Fibroblast of villous mesenchyme (primary cell): ENCODE measurements at regions not wholly inside any gene's neighbourhood (a gene's known extent, or its start where the extent isn't known, plus 50 kb on each side); places are given as distances from the start of the nearest gene placed in this dataset.

Source experiments
- DNase-seq: peaks from one replicate; pipeline ENCODE4 v3.0.0-alpha.2; 2010; ENCODE audit warnings: low read depth
- H3K4me3 ChIP-seq: 2 replicates; pipeline ENCODE4 v1.5.1; 2011; ENCODE audit warnings: low read depth, mild to moderate bottlenecking, low read length
- TF ChIP-seq, protein P1 (sequence below): IDR thresholded peaks from 2 replicates; pipeline ENCODE4 v1.5.1; 2012; ENCODE audit warnings: low read depth, mild to moderate bottlenecking, low read length; ENCODE audit not compliant: insufficient read depth

DNA sequence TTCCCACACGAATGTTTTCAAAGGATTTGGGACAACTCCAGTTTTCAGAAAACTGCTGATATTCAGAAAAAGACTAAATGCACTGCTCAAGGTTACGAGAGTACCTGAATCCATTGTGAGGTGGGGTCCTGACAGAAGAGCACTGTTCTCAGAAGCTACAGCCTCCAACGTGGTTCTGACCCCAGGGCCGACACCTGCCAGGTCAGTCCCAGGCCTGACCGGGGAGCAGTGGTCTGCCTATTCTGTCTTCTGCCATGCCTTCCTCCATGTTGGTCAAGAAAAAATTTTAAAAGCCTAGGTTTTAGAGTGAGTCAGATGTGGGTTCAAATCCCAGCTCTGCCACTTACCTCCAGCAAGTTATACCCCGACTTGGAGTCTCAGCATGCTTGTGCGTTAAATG is 212.3 kb downstream of the BCL11A start:
- TF ChIP-seq, protein P1, sequence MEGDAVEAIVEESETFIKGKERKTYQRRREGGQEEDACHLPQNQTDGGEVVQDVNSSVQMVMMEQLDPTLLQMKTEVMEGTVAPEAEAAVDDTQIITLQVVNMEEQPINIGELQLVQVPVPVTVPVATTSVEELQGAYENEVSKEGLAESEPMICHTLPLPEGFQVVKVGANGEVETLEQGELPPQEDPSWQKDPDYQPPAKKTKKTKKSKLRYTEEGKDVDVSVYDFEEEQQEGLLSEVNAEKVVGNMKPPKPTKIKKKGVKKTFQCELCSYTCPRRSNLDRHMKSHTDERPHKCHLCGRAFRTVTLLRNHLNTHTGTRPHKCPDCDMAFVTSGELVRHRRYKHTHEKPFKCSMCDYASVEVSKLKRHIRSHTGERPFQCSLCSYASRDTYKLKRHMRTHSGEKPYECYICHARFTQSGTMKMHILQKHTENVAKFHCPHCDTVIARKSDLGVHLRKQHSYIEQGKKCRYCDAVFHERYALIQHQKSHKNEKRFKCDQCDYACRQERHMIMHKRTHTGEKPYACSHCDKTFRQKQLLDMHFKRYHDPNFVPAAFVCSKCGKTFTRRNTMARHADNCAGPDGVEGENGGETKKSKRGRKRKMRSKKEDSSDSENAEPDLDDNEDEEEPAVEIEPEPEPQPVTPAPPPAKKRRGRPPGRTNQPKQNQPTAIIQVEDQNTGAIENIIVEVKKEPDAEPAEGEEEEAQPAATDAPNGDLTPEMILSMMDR = no peak
- no peak overlapping the region for H3K4me3 ChIP-seq

DNA sequence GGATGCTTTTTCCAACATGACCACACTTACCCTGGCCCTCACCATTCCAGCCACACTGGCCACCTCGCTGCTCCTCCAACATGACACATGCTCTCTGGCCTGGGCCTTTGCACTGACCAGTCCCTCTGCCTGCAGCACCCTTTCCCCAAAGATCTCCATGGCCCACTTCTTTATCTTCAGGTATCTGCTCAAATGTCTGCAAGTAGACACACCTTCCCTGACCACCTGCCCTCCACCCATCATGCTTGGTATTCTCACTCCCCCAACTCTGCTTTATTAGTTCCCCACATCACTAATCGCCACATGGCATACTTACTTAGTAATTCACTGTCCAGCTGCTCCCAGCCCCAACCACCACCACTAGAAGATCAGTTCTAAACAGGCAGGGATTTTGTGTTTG is 214.2 kb downstream of the BCL11A start:
- TF ChIP-seq, protein P1 = no peak
- H3K4me3 ChIP-seq = no peak overlapping the region
- no peak for DNase-seq

More for the DNA sequence above, 212.3 kb downstream of the BCL11A start:
- DNase-seq = no peak

DNA sequence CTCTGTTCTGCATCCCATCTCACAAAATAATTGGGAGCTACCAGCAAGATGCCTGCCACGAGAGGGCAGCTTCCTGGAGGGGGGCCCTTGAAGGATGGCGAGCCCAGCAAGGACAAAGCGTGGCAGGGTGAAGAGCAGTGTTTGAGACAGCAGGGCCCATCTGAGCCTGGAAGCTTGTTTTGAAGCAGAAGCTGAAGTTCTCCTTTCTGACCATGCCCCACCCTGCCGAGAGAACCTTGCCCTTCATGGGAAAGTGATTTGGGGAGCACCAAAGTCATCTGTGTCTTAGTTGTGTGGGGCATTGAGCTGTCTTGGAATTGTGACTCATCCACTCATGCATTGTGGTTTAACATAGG is 216.3 kb downstream of the BCL11A start:
- H3K4me3 ChIP-seq = no peak overlapping the region
- TF ChIP-seq, protein P1 = no peak
- no peak for DNase-seq

DNA sequence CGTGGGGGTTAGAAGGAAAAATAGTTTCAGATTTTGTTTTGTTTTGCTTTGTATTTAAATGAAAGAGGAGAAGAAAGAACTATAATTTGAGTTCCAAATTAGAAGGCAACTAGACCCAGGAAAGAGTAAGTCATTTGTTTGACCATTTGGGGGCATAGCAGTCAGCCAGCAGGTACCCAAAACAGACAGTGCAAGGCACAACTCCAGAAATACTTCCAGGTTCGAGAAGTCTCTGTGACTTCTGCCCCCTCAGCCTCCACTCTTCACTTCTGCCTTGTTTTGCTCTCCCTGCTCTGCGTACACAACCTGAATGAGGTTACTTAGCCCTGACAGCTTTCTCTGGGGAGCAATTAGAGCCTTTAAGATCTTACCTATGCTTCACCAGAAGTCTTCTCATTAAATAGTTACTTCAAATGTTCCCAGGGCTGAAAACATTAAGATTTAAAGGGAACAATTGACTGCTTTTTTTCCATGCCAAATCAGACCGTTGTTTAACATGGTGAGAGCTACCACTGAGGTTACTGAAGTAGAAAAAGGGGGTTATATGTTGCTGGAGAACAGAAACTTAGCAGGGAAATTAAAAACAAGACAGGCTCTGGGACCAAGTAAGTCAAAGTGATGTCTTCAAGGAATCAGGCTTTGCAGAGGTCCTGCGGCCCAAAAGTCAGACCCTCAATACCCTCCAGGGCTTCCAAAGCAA is 216.9 kb downstream of the BCL11A start:
- TF ChIP-seq, protein P1 = no peak
- no peak overlapping the region for H3K4me3 ChIP-seq

DNA sequence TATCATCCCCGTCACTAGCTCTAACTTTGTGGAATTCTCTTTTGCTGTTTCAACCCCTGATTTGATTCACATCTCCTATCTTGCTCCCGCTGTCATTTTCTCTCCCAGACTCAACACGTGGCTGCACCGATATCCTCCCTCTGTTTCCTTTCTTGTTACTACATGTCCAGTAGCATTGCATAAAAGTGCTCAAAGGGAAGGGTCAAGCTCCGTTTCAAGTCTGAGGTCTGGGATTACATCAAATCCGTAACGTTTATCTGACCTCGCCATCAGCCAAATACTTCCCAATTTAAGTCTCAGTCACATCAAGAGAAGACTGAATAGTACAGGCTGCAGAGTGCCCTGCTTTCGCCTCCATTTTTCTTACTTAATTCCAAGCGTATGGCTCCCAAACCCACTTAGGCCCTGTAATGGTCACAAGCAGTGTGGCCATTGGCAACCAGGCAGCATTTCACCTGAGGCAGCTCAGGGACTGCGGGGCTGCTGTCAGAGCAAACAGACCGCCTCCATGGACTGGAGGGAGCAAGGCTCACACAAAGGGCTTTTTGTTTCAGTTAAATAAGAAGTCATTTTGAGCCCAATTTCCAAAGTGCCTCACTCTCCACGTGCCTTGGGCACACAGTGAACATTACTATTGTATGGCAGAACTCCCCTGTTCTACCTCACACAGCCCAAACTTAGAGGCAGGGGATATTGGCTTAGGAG is 217.8 kb downstream of the BCL11A start:
- no peak for DNase-seq
- H3K4me3 ChIP-seq = no peak overlapping the region
- TF ChIP-seq, protein P1 = no peak

More for the DNA sequence above, 216.9 kb downstream of the BCL11A start:
- DNase-seq = no peak

DNA sequence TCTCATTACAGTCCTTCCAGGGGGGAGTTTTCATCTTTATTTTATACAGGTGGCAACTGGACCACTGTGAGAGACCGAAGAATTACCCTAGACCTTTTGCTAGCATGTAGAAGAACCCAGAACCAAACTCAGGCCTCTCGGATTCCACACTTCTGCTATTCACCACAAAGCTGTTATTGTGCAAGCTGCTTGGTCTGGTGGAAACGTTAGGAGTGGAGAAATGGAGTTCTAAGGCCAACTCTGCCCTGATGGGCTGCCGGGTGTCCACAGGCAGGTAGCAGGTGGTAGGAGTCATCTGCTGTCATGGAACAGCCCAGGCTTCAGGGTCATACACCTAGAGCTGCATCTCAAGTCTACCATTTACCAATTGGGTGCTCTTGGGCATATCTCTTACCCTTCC is 218.8 kb downstream of the BCL11A start:
- TF ChIP-seq, protein P1 = no peak
- no peak overlapping the region for H3K4me3 ChIP-seq

More for the DNA sequence above, 218.8 kb downstream of the BCL11A start:
- DNase-seq = no peak
